ENCODE measurements at regions not wholly inside any gene's neighbourhood (a gene's known extent, or its start where the extent isn't known, plus 50 kb on each side); places are given as distances from the start of the nearest gene placed in this dataset.

DNA sequence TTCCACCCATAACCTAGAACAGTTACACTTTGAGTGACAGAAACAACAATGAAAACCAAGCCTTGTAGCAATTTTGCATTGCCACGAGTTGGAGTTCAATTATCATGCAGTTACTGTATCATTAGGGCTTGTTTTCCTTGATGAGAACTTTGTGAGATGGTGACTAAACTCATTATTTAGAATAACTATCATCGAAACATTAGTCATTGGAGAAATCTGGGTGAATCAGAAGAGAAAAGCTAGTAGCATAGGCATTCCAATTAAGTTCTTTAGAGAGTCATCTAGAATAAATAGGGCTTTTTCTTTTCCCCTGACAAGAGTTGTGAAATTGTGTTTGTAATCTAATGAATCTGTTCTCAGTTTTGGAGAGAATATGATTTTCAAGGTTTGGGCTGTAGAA, 122.8 kb upstream of the DOCK10 start:
- no peak for TF ChIP-seq CTCF (conservative IDR thresholded peaks at IDR 0.05; ENCODE audit: low read length)
- peak; percentile 72 for DNase-seq (ENCODE audit: low read depth)
- no peak overlapping the region for H3K4me3 ChIP-seq (ENCODE audit: low read length)

DNA sequence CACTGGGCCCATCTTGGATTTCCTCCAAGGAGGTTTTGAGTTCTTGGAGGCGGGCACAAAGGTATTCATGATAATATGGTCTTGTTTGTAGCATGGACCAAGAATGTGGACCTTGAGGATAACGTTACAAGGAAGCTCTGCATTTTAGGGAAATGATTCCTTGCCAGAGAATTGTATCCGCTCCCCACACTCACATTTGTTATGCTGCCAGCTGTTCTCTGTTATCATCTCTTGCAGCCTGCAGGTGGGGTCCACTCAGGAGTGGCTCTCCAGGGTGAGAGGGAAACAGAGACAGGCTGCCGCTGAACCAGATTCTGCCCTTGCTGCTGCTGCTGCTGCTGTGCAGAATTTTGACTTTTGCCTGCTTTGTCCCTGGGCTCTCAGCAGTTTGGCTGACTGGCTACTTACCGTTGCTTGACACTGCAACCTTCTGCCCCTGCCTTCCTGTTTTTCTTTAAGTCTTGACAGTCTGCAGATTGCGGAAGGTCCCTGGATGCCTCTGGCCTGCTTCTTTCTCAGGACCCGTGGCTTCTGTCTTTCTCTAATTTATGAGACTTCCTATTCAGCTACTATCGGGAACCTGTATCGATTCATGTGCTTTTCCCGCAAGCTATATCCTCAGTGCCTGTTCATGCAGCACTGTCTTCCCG, 122.3 kb upstream of the DOCK10 start:
- TF ChIP-seq CTCF (conservative IDR thresholded peaks at IDR 0.05; ENCODE audit: low read length): no peak
- no peak overlapping the region for H3K4me3 ChIP-seq (ENCODE audit: low read length)
- no peak for DNase-seq (ENCODE audit: low read depth)

- no peak for TF ChIP-seq CTCF (conservative IDR thresholded peaks at IDR 0.05; ENCODE audit: low read length)
- no peak for DNase-seq (ENCODE audit: low read depth)
These were observed 116.1 kb upstream of the DOCK10 start for GRCh38 chr2:225158360-225158759.

GRCh38 chr2:225156853-225157451, 114.7 kb upstream of the DOCK10 start:
- TF ChIP-seq CTCF (conservative IDR thresholded peaks at IDR 0.05; ENCODE audit: low read length): no peak
- DNase-seq (ENCODE audit: low read depth): no peak
- no peak overlapping the region for H3K4me3 ChIP-seq (ENCODE audit: low read length)

More at GRCh38 chr2:225158360-225158759, 116.1 kb upstream of the DOCK10 start:
- H3K4me3 ChIP-seq (ENCODE audit: low read length): no peak overlapping the region

DNA sequence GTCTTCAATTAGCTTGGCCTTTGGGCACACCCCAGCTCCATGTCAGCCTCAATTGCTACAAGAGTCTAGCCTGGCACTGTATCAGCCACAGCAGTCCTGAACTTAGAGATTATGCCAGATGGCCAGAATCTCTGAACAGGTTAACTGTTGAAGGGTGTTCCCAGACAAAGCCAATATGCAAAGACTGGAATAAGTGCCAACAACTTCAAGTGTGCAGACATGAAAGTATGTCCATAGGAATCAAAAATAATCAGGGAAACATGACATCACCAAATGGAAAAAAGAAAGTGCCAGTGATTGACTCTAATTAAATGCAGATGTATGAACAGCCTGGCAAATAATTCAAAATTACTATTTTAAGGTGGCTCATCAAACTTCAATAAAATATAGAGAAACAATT, 98.5 kb upstream of the DOCK10 start:
- peak; percentile 10 for DNase-seq (ENCODE audit: low read depth)

DNA sequence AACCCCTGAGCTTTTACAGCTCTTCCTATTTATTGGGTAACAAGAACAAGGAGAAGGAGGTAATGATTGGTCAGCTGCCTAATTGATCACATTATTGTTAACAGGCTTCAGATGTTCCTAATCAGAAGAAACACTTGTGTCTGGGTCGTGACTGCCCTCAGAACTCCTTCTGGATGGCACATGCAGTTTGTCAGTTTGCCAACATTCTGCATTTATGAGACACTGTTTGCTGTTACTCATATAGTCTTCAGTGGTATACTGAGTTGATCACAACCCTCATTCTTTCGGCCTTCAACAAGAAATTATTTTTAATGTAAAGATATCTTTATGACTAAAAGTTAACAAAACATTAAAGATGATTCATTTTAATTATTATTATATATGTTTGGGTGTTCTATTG, 95.7 kb upstream of the DOCK10 start:
- DNase-seq (ENCODE audit: low read depth): peak; percentile 31
- H3K4me3 ChIP-seq (ENCODE audit: low read length): no peak overlapping the region
- TF ChIP-seq CTCF (conservative IDR thresholded peaks at IDR 0.05; ENCODE audit: low read length): no peak

More for the DNA sequence above, 98.5 kb upstream of the DOCK10 start:
- TF ChIP-seq CTCF (conservative IDR thresholded peaks at IDR 0.05; ENCODE audit: low read length): no peak
- H3K4me3 ChIP-seq (ENCODE audit: low read length): no peak overlapping the region

DNA sequence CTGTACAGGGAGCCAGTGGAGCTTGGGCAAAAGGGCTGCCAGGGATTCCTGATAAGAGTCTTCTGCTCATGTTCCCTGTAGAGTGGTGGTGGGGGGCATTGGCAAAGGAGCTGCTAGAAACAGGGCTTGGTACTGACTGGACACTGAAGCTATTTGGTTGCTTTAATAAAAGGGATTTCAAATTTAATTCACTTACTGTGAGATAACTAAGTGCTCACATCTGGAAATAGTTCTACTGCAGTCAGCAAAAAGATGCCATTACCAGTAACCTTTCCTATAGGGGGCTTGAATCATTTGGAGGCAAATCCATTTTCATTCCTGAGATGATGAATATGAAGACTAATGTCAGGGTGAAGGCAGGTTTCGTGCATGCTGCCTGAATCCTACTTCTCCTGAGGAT, 94.3 kb upstream of the DOCK10 start:
- H3K4me3 ChIP-seq (ENCODE audit: low read length): no peak overlapping the region
- no peak for TF ChIP-seq CTCF (conservative IDR thresholded peaks at IDR 0.05; ENCODE audit: low read length)
- no peak for DNase-seq (ENCODE audit: low read depth)
